ENCODE measurements at regions not wholly inside any gene's neighbourhood (a gene's known extent, or its start where the extent isn't known, plus 50 kb on each side); places are given as distances from the start of the nearest gene placed in this dataset.

- H3K27ac ChIP-seq, result no peak overlapping the region
- DNase-seq (no peak), ATAC-seq (no peak)
- H3K27me3 ChIP-seq, result no peaks in the 10 kb centered on the region
- H3K4me3 ChIP-seq, result no peak overlapping the region
- H3K9me3 ChIP-seq, result peaks cover 0 to 14% (median 0%) of the 10 kb centered on the region in 3 donors
- H3K36me3 ChIP-seq (replicated peaks in 1 of 2; ENCODE audit: insufficient read depth in 1 of 2, low read depth in 2 of 2), result no peaks in the 10 kb centered on the region
- no peak for TF ChIP-seq POLR2A (IDR thresholded peaks at IDR 0.05)
- no peak for TF ChIP-seq CTCF (IDR thresholded peaks at IDR 0.05)
- WGBS, 2 donors, result 78 to 94% methylated on average over 1 of the region's 1 CpG
- no peaks in the 10 kb centered on the region for H3K4me1 ChIP-seq
- intact Hi-C loops (cut with DNase I), result no loop called here
Observed at GRCh38 chr9:105950894-105951293, 256.6 kb downstream of the TMEM38B start.

- WGBS, 2 donors, result 44 to 62% methylated on average over 1 of the region's 1 CpG
- TF ChIP-seq POLR2A (IDR thresholded peaks at IDR 0.05), result no peak
Observed at GRCh38 chr9:105954517-105954916, 260.2 kb downstream of the TMEM38B start.

GRCh38 chr9:105957830-105958229, 263.5 kb downstream of the TMEM38B start:
- intact Hi-C loops (cut with DNase I), result no loop called here
- Histone ChIP-seq H3K4me3 (no peak overlapping the region), H3K9me3 (no peaks in the 10 kb centered on the region), H3K36me3 (replicated peaks in 1 of 2; ENCODE audit: insufficient read depth in 1 of 2, low read depth in 2 of 2) (no peaks in the 10 kb centered on the region), H3K27me3 (no peaks in the 10 kb centered on the region), H3K27ac (no peak overlapping the region), H3K4me1 (no peaks in the 10 kb centered on the region)
- ATAC-seq (no peak), DNase-seq (no peak)
- WGBS, 2 donors, result 36 to 65% methylated on average over 1 of the region's 1 CpG
- TF ChIP-seq CTCF (IDR thresholded peaks at IDR 0.05) (no peak), POLR2A (IDR thresholded peaks at IDR 0.05) (no peak)

More at GRCh38 chr9:105954517-105954916, 260.2 kb downstream of the TMEM38B start:
- no peaks in the 10 kb centered on the region for H3K36me3 ChIP-seq (replicated peaks in 1 of 2; ENCODE audit: insufficient read depth in 1 of 2, low read depth in 2 of 2)
- intact Hi-C loops (cut with DNase I), result no loop called here
- ATAC-seq (no peak), DNase-seq (no peak)
- peaks cover 0 to 14% (median 0%) of the 10 kb centered on the region in 3 donors for H3K9me3 ChIP-seq
- no peak overlapping the region for H3K27ac ChIP-seq
- no peaks in the 10 kb centered on the region for H3K4me1 ChIP-seq
- no peak overlapping the region for H3K4me3 ChIP-seq
- H3K27me3 ChIP-seq, result no peaks in the 10 kb centered on the region

GRCh38 chr9:105958587-105958986, 264.2 kb downstream of the TMEM38B start:
- intact Hi-C loops (cut with DNase I), result no loop called here
- Histone ChIP-seq H3K36me3 (replicated peaks in 1 of 2; ENCODE audit: insufficient read depth in 1 of 2, low read depth in 2 of 2) (no peaks in the 10 kb centered on the region), H3K27ac (no peak overlapping the region), H3K4me3 (no peak overlapping the region), H3K27me3 (no peaks in the 10 kb centered on the region), H3K9me3 (no peaks in the 10 kb centered on the region), H3K4me1 (no peaks in the 10 kb centered on the region)
- 57 to 63% methylated on average over 3 of the region's 3 CpGs for WGBS, 2 donors
- TF ChIP-seq POLR2A (IDR thresholded peaks at IDR 0.05), result no peak
- no peak for TF ChIP-seq CTCF (IDR thresholded peaks at IDR 0.05)
- ATAC-seq, result no peak
- DNase-seq, result no peak

GRCh38 chr9:105959531-105959930, 265.2 kb downstream of the TMEM38B start:
- DNase-seq, result no peak
- 22 to 26% methylated on average over 3 of the region's 3 CpGs for WGBS, 2 donors
- no peak overlapping the region for H3K27ac ChIP-seq
- H3K4me1 ChIP-seq, result no peaks in the 10 kb centered on the region
- TF ChIP-seq POLR2A (IDR thresholded peaks at IDR 0.05), result no peak
- TF ChIP-seq CTCF (IDR thresholded peaks at IDR 0.05), result no peak
- no peaks in the 10 kb centered on the region for H3K36me3 ChIP-seq (replicated peaks in 1 of 2; ENCODE audit: insufficient read depth in 1 of 2, low read depth in 2 of 2)
- no peaks in the 10 kb centered on the region for H3K9me3 ChIP-seq
- intact Hi-C loops (cut with DNase I), result no loop called here
- H3K4me3 ChIP-seq, result no peak overlapping the region
- H3K27me3 ChIP-seq, result no peaks in the 10 kb centered on the region
- no peak for ATAC-seq
